Ovary (tissue), 7 donors: ENCODE measurements at regions not wholly inside any gene's neighbourhood (a gene's known extent, or its start where the extent isn't known, plus 50 kb on each side); places are given as distances from the start of the nearest gene placed in this dataset.
"Not testable (repeated sequence)": the region's sequence is repeated elsewhere in the genome, so short reads cannot be mapped to it uniquely, and the experiment has no call there.

ENCODE experiments used
- DNase-seq, 5 donors: peaks; one replicate each; pipeline ENCODE4 v3.0.0-alpha.2; 2019 to 2020
- H3K27ac ChIP-seq, 2 donors: fragments of 200-600 bp; one replicate each; pipeline versions ENCODE4 v1.5.1 to v1.8.0; 2019 to 2022
- H3K27me3 ChIP-seq: fragments of 200-600 bp; one replicate; pipeline ENCODE4 v1.8.0; 2022
- H3K36me3 ChIP-seq: fragments of 200-600 bp; sonication (generic); one replicate; pipeline ENCODE4 v1.5.1; 2019
- H3K4me1 ChIP-seq: one replicate; pipeline ENCODE4 v1.8.1; 2013; ENCODE audit warnings: mild to moderate bottlenecking, moderate library complexity; ENCODE audit not compliant: insufficient read depth
- H3K4me3 ChIP-seq: fragments of 200-600 bp; sonication (generic); one replicate; pipeline ENCODE4 v1.5.1; 2017
- H3K9me3 ChIP-seq, 2 donors: fragments of 200-600 bp in 1 of 2; sonication (generic) in 1 of 2; one replicate each; pipeline versions ENCODE4 v1.5.1 to v1.8.1; 2013 to 2019; ENCODE audit warnings: mild to moderate bottlenecking in 1 of 2, moderate library complexity in 1 of 2
- CTCF ChIP-seq, 3 donors: fragments of 450-650 bp in 2 of 3; fragments of 200-600 bp in 1 of 3; IDR thresholded peaks; one replicate each; pipeline versions ENCODE4 v1.5.1 to v1.8.0; 2016 to 2022; ENCODE audit warnings: antibody characterized with exemption in 3 of 3, mild to moderate bottlenecking in 1 of 3
- EP300 ChIP-seq: sonication (generic); formaldehyde crosslinking; IDR thresholded peaks from one replicate; pipeline ENCODE4 v1.6.1; 2017; ENCODE audit warnings: antibody characterized with exemption
- POLR2A ChIP-seq: fragments of 450-650 bp; IDR thresholded peaks from one replicate; pipeline ENCODE4 v1.6.1; 2017; ENCODE audit warnings: antibody characterized with exemption, mild to moderate bottlenecking, moderate library complexity
- WGBS, 3 donors: extraction: QIAGEN DNeasy Blood & Tissue Kit in 1 of 3; methylation state at CpG; one replicate each; pipeline versions ENCODE4 v1.1.5 to v1.1.7; 2013 to 2017; 5-methylcytosine and 5-hydroxymethylcytosine counted together
- intact Hi-C, 4 donors: fragments of 100-400 bp; cut with DNase I; formaldehyde crosslinking; loops; one replicate each; pipeline versions ENCODE4 v1.11.0 to v1.15.1; 2022 to 2023
- donor health status: DM: no; HTN: no; CAD: no; lungs with moderate emphysema.
- donor health status: DM: no; HTN: no; CAD: no.
- donor health status: Bipolar disorder and iron deficiency.
- donor health status: DM: no; HTN: no; CAD: no.
- donor health status: DM: yes; HTN: yes; CAD: no.

- no peak overlapping the region for H3K27ac ChIP-seq
- H3K4me3 ChIP-seq, result no peak overlapping the region
Observed at GRCh38 chr4:140222171-140222570, 68.2 kb upstream of the MAML3 start.

GRCh38 chr4:140220058-140220457 is 66.1 kb upstream of the MAML3 start:
- intact Hi-C loops, result no loop called here

More at GRCh38 chr4:140222171-140222570, 68.2 kb upstream of the MAML3 start:
- no peak for DNase-seq
- H3K9me3 ChIP-seq, result no peaks in the 10 kb centered on the region
- no peaks in the 10 kb centered on the region for H3K4me1 ChIP-seq
- no peak for TF ChIP-seq CTCF (IDR thresholded peaks at IDR 0.05)
- no peak for TF ChIP-seq EP300
- no peak for TF ChIP-seq POLR2A
- H3K27me3 ChIP-seq, result no peaks in the 10 kb centered on the region
- no peaks in the 10 kb centered on the region for H3K36me3 ChIP-seq
- intact Hi-C loops, result no loop called here

GRCh38 chr4:140219567-140219966 is 65.6 kb upstream of the MAML3 start:
- TF ChIP-seq CTCF (IDR thresholded peaks at IDR 0.05) (no peak), EP300 (no peak), POLR2A (no peak)
- no peaks in the 10 kb centered on the region for H3K9me3 ChIP-seq
- WGBS, 3 donors, result 50 to 57% (median 52%) methylated on average over 2 of the region's 2 CpGs
- intact Hi-C loops, result no loop called here
- no peak overlapping the region for H3K4me3 ChIP-seq
- no peaks in the 10 kb centered on the region for H3K4me1 ChIP-seq
- no peaks in the 10 kb centered on the region for H3K36me3 ChIP-seq
- no peak for DNase-seq
- no peak overlapping the region for H3K27ac ChIP-seq
- no peaks in the 10 kb centered on the region for H3K27me3 ChIP-seq

More at GRCh38 chr4:140220058-140220457, 66.1 kb upstream of the MAML3 start:
- WGBS, 3 donors, result 39 to 55% (median 41%) methylated on average over 2 of the region's 2 CpGs
- Histone ChIP-seq H3K36me3 (no peaks in the 10 kb centered on the region), H3K4me3 (no peak overlapping the region), H3K4me1 (no peaks in the 10 kb centered on the region), H3K9me3 (no peaks in the 10 kb centered on the region), H3K27me3 (no peaks in the 10 kb centered on the region), H3K27ac (no peak overlapping the region)
- no peak for DNase-seq
- no peak for TF ChIP-seq EP300
- TF ChIP-seq CTCF (IDR thresholded peaks at IDR 0.05), result no peak
- no peak for TF ChIP-seq POLR2A

- intact Hi-C loops, H3K36me3 ChIP-seq, H3K4me1 ChIP-seq, H3K9me3 ChIP-seq, H3K4me3 ChIP-seq, H3K27me3 ChIP-seq, DNase-seq, H3K27ac ChIP-seq: not testable (repeated sequence)
- 92 to 97% (median 96%) methylated on average over 5 of the region's 5 CpGs for WGBS, 3 donors
Observed at GRCh38 chr4:140219070-140219469, 65.1 kb upstream of the MAML3 start.

- DNase-seq, result no peak
- intact Hi-C loops, result no loop called here
- no peaks in the 10 kb centered on the region for H3K27me3 ChIP-seq
- no peak overlapping the region for H3K27ac ChIP-seq
- WGBS, 3 donors, result 89 to 95% (median 93%) methylated on average over 1 of the region's 1 CpG
- TF ChIP-seq CTCF (IDR thresholded peaks at IDR 0.05) (no peak), POLR2A (no peak), EP300 (no peak)
- H3K9me3 ChIP-seq, result no peaks in the 10 kb centered on the region
- H3K4me3 ChIP-seq, result no peak overlapping the region
- H3K36me3 ChIP-seq, result no peaks in the 10 kb centered on the region
- no peaks in the 10 kb centered on the region for H3K4me1 ChIP-seq
Observed at GRCh38 chr4:140213749-140214148, 59.8 kb upstream of the MAML3 start.
